Progenitor cell of endocrine pancreas (in vitro differentiated cells): ENCODE measurements at regions not wholly inside any gene's neighbourhood (a gene's known extent, or its start where the extent isn't known, plus 50 kb on each side); places are given as distances from the start of the nearest gene placed in this dataset.

Source experiments
- DNase-seq: peaks from one replicate; pipeline ENCODE4 v3.0.0; 2021; ENCODE audit warnings: low spot score; ENCODE audit not compliant: unreplicated experiment
- H3K27ac Mint-ChIP-seq: 2 replicates; pipeline ENCODE4 v1.8.0; 2021; ENCODE audit warnings: mild to moderate bottlenecking, moderate library complexity, mixed read lengths
- H3K27me3 Mint-ChIP-seq: 2 replicates; pipeline ENCODE4 v1.8.0; 2021; ENCODE audit warnings: mixed read lengths
- H3K36me3 Mint-ChIP-seq: 2 replicates; pipeline ENCODE4 v1.8.0; 2022; ENCODE audit warnings: mixed read lengths; ENCODE audit not compliant: insufficient read depth
- H3K4me1 Mint-ChIP-seq: 2 replicates; pipeline ENCODE4 v1.8.0; 2021; ENCODE audit warnings: low read depth, mixed read lengths
- H3K4me3 Mint-ChIP-seq: 2 replicates; pipeline ENCODE4 v1.8.0; 2021; ENCODE audit warnings: low read depth, mild to moderate bottlenecking, moderate library complexity, mixed read lengths
- H3K9me3 Mint-ChIP-seq: 2 replicates; pipeline ENCODE4 v1.8.0; 2021; ENCODE audit warnings: low read depth, mixed read lengths
- TF ChIP-seq, protein P1 (sequence below): fragments of 200-600 bp; sonication (generic); IDR thresholded peaks from one replicate; pipeline ENCODE4 v1.5.0; 2021; ENCODE audit warnings: antibody characterized with exemption, mild to moderate bottlenecking; ENCODE audit not compliant: unreplicated experiment

DNA sequence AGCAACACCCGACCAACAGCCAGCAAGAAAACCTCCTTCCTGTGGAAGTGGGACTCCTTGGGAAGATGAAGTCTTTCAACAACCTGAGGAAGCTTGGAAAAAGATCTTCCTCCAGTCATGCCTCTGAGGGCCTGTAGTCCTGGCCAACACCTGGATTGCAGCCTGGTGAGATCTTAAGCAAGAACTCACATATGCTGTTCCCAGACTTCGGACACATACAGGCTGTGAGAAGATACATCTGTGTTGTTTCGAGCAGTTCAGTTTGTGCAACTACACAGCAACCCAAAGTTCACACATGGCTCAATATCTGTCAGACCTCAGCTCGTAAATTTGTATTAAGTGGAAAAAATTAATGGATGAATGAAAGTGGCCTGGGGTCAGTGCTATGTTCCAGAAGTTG is 65.1 kb upstream of the UBAC2 start:
- no peaks in the 10 kb centered on the region for H3K36me3 Mint-ChIP-seq
- no peak overlapping the region for H3K27ac Mint-ChIP-seq
- H3K4me1 Mint-ChIP-seq: peaks cover 2% of the 10 kb centered on the region
- H3K4me3 Mint-ChIP-seq: no peak overlapping the region
- no peak for DNase-seq
- H3K9me3 Mint-ChIP-seq: no peaks in the 10 kb centered on the region
- H3K27me3 Mint-ChIP-seq: peaks cover 3% of the 10 kb centered on the region
- TF ChIP-seq, protein P1, sequence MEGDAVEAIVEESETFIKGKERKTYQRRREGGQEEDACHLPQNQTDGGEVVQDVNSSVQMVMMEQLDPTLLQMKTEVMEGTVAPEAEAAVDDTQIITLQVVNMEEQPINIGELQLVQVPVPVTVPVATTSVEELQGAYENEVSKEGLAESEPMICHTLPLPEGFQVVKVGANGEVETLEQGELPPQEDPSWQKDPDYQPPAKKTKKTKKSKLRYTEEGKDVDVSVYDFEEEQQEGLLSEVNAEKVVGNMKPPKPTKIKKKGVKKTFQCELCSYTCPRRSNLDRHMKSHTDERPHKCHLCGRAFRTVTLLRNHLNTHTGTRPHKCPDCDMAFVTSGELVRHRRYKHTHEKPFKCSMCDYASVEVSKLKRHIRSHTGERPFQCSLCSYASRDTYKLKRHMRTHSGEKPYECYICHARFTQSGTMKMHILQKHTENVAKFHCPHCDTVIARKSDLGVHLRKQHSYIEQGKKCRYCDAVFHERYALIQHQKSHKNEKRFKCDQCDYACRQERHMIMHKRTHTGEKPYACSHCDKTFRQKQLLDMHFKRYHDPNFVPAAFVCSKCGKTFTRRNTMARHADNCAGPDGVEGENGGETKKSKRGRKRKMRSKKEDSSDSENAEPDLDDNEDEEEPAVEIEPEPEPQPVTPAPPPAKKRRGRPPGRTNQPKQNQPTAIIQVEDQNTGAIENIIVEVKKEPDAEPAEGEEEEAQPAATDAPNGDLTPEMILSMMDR: no peak

DNA sequence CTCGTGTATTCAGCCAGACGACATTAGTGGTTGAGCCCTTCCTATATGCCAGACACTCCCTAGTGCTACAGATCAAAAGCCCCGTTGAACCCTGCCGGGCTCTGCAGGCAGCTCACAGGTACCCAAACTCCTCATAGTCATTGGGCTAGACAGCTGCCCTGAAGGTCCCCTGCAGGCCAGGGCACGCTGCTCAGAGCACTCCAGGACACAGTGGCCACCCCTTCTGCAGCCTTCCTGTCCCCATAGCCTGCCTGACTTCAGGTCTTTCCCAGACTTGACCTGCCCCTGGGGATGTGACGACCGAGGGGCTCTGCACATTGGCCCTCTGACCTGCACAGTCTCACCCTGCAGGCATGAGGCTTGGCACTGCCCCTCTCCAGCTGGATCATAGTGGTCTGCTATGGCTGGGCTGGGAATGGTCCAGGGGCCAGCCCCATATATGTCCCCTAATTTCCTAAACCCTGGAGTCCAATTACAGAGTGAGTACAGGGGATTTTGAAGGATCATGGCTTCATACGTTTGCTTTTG is 64.2 kb upstream of the UBAC2 start:
- Mint-ChIP-seq H3K4me1 (peaks cover 2% of the 10 kb centered on the region), H3K9me3 (peaks cover 5% of the 10 kb centered on the region), H3K36me3 (no peaks in the 10 kb centered on the region), H3K27ac (no peak overlapping the region), H3K4me3 (no peak overlapping the region), H3K27me3 (peaks cover 3% of the 10 kb centered on the region)
- no peak for DNase-seq
- TF ChIP-seq, protein P1: no peak

DNA sequence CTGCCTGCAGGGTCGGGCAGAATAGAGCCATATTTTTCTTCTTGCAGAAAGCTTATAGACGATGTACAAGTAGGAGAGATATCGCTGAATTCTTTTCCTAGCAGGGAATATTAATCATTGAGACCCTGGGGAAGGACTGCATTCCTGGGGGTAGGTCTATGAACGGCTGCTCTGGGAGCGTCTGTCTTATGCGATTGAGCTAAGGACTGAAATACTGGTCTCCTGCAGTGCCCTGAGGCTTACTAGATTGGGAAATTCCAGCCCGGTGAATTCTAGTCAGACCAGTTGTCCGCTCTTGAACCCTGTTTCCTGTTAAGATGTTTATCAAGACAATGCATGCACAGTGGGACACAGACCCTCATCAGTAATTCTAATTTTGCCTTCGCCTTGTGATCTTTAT is 59.8 kb upstream of the UBAC2 start:
- H3K36me3 Mint-ChIP-seq: no peaks in the 10 kb centered on the region
- no peak overlapping the region for H3K4me3 Mint-ChIP-seq
- no peaks in the 10 kb centered on the region for H3K27me3 Mint-ChIP-seq
- H3K4me1 Mint-ChIP-seq: no peaks in the 10 kb centered on the region
- no peak overlapping the region for H3K27ac Mint-ChIP-seq
- peaks cover 7% of the 10 kb centered on the region for H3K9me3 Mint-ChIP-seq
- TF ChIP-seq, protein P1: no peak
- no peak for DNase-seq

DNA sequence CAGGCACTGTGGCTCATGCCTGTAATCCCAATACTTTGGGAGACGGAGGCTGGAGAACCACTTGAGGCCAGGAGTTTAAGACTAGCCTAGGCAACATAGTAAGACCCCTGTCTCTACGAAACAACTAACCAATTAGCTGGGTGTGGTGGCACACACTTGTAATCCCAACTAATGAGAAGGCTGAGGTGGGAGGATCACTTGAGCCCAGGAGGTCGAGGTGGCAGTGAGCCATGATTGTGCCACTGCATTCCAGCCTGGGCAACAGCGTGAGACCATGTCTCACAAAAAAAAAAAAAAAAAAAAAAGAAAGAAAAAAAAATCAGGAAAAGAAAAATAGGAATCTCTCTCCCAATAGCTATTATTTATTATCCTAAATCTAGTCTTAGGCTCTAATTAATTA is 56.8 kb upstream of the UBAC2 start:
- DNase-seq: no peak
- Mint-ChIP-seq H3K9me3 (peaks cover 7% of the 10 kb centered on the region), H3K36me3 (no peaks in the 10 kb centered on the region), H3K4me3 (no peak overlapping the region), H3K4me1 (no peaks in the 10 kb centered on the region), H3K27me3 (no peaks in the 10 kb centered on the region), H3K27ac (no peak overlapping the region)
- TF ChIP-seq, protein P1: no peak

DNA sequence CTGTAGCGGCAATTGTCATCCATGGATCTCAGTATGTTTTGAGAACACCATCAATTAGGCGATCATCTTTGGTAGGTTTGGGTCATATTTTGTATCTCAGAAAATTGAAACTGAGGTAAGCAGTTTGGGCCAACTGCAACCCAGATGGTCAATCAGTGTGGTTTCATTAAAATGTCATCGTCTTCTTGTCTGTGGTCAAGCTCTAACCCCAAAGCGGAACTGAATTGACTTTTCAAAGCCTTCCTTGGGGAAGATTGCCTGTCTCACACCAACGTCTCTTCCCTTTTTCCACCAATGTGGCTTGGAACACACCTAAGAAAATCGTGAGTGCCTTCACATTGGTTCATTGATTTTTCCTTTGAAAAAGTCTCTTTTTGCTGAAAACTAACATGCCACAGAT is 56.3 kb upstream of the UBAC2 start:
- H3K4me1 Mint-ChIP-seq: no peaks in the 10 kb centered on the region
- no peaks in the 10 kb centered on the region for H3K36me3 Mint-ChIP-seq
- H3K9me3 Mint-ChIP-seq: peaks cover 7% of the 10 kb centered on the region
- DNase-seq: no peak
- no peaks in the 10 kb centered on the region for H3K27me3 Mint-ChIP-seq
- TF ChIP-seq, protein P1: no peak
- no peak overlapping the region for H3K4me3 Mint-ChIP-seq
- no peak overlapping the region for H3K27ac Mint-ChIP-seq
